IMR-90 (cell line): ENCODE measurements at regions not wholly inside any gene's neighbourhood (a gene's known extent, or its start where the extent isn't known, plus 50 kb on each side); places are given as distances from the start of the nearest gene placed in this dataset.

ENCODE experiments used
- ATAC-seq: fragments of 200-7000 bp; cut with Tn5 transposase; 2 replicates; pipeline ENCODE4 v1.9.1; 2020; ENCODE audit warnings: low read depth, mild to moderate bottlenecking, moderate library complexity
- BruUV-seq: library from RNA; stranded (reverse); fragments of 400-500 nt; replicated peaks from 2 replicates; lab custom pipeline; 2021; lab: Mats Ljungman, UMichigan
- CTCF ChIA-PET: fragments of 300-600 bp; formaldehyde crosslinking; extraction: SDS; loops from one replicate; lab custom pipeline; 2021; ENCODE audit warnings: antibody characterized with exemption; lab: Yijun Ruan, JAX
- POLR2A ChIA-PET: fragments of 300-600 bp; sonication (Branson Sonifier 250); formaldehyde crosslinking; loops from one replicate; lab custom pipeline; 2022; ENCODE audit warnings: antibody characterized with exemption; ENCODE audit not compliant: unreplicated experiment; lab: Charles Lee
- DNase-seq: peaks from one replicate; pipeline ENCODE4 v3.0.0; 2013
- H2AFZ ChIP-seq: replicated peaks from 2 replicates; pipeline ENCODE3; 2013; ENCODE audit warnings: low read length, mild to moderate bottlenecking; ENCODE audit not compliant: poor library complexity
- H2AK5ac ChIP-seq: 2 replicates; pipeline ENCODE4 v1.6.1; 2013; ENCODE audit warnings: low read depth, low read length, inconsistent platforms
- H2AK9ac ChIP-seq: replicated peaks from 2 replicates; pipeline ENCODE3; 2013; ENCODE audit warnings: mild to moderate bottlenecking, low read depth, low read length, moderate library complexity; ENCODE audit not compliant: poor library complexity
- H2BK120ac ChIP-seq: 2 replicates; pipeline ENCODE4 v1.6.1; 2013; ENCODE audit warnings: low read depth, low read length, inconsistent platforms
- H2BK15ac ChIP-seq: 3 replicates; pipeline ENCODE4 v1.6.1; 2013; ENCODE audit warnings: low read depth, low read length, inconsistent platforms
- H2BK20ac ChIP-seq: 2 replicates; pipeline ENCODE4 v1.6.1; 2013; ENCODE audit warnings: low read depth, mild to moderate bottlenecking, inconsistent platforms, low read length, moderate library complexity
- H2BK5ac ChIP-seq: 2 replicates; pipeline ENCODE4 v1.6.1; 2013; ENCODE audit warnings: mild to moderate bottlenecking, low read depth, low read length, inconsistent platforms; ENCODE audit not compliant: poor library complexity, severe bottlenecking
- H3K14ac ChIP-seq: replicated peaks from 2 replicates; pipeline ENCODE4 v1.6.1; 2013; ENCODE audit warnings: low read depth, low read length, inconsistent platforms
- H3K18ac ChIP-seq: 2 replicates; pipeline ENCODE4 v1.6.1; 2013; ENCODE audit warnings: low read depth, low read length, control low read depth
- H3K23ac ChIP-seq: 2 replicates; pipeline ENCODE4 v1.6.1; 2013; ENCODE audit warnings: low read depth, low read length, inconsistent platforms
- H3K27ac ChIP-seq: 2 replicates; pipeline ENCODE4 v1.5.1; 2013; ENCODE audit warnings: mild to moderate bottlenecking, control low read depth, low read length; ENCODE audit not compliant: insufficient read depth
- H3K27me3 ChIP-seq: 2 replicates; pipeline ENCODE4 v1.6.1; 2013; ENCODE audit warnings: low read length; ENCODE audit not compliant: control insufficient read depth, insufficient read depth
- H3K36me3 ChIP-seq: 2 replicates; pipeline ENCODE4 v1.6.1; 2013; ENCODE audit warnings: low read length, mixed read lengths; ENCODE audit not compliant: control insufficient read depth, insufficient read depth
- H3K4ac ChIP-seq: 2 replicates; pipeline ENCODE4 v1.6.1; 2013; ENCODE audit warnings: low read depth, low read length, inconsistent platforms
- H3K4me1 ChIP-seq: 2 replicates; pipeline ENCODE4 v1.6.1; 2013; ENCODE audit warnings: low read length, mixed read lengths; ENCODE audit not compliant: control insufficient read depth, insufficient read depth
- H3K4me2 ChIP-seq: 2 replicates; pipeline ENCODE4 v1.6.1; 2013; ENCODE audit warnings: low read depth, mild to moderate bottlenecking, control low read depth, low read length, moderate library complexity
- H3K4me3 ChIP-seq: 2 replicates; pipeline ENCODE4 v1.5.1; 2013; ENCODE audit warnings: low read depth, mild to moderate bottlenecking, control low read depth, low read length, moderate library complexity; ENCODE audit not compliant: insufficient read depth
- H3K56ac ChIP-seq: 2 replicates; pipeline ENCODE4 v1.6.1; 2013; ENCODE audit warnings: low read length, inconsistent platforms; ENCODE audit not compliant: insufficient read depth; ENCODE audit errors: extremely low read depth
- H3K79me1 ChIP-seq, 2 experiments: 2 replicates each; pipeline ENCODE4 v1.6.1; 2013; ENCODE audit warnings: low read length in 2 of 2, inconsistent platforms in 1 of 2, low read depth in 1 of 2
- H3K9ac ChIP-seq: 2 replicates; pipeline ENCODE4 v1.6.1; 2013; ENCODE audit warnings: low read depth, low read length, control low read depth
- H3K9me1 ChIP-seq: 2 replicates; pipeline ENCODE4 v1.6.1; 2013; ENCODE audit warnings: low read length, inconsistent platforms; ENCODE audit not compliant: insufficient read depth
- H3K9me3 ChIP-seq: 2 replicates; pipeline ENCODE4 v1.6.1; 2013; ENCODE audit warnings: low read length; ENCODE audit not compliant: control insufficient read depth, insufficient read depth
- H4K20me1 ChIP-seq: 2 replicates; pipeline ENCODE4 v1.6.1; 2013; ENCODE audit warnings: low read length, inconsistent platforms; ENCODE audit not compliant: insufficient read depth
- H4K5ac ChIP-seq: 2 replicates; pipeline ENCODE4 v1.6.1; 2013; ENCODE audit warnings: mild to moderate bottlenecking, low read depth, low read length, control low read depth
- H4K8ac ChIP-seq, 2 experiments: 2 replicates each; pipeline ENCODE4 v1.6.1; 2013; ENCODE audit warnings: low read depth in 2 of 2, low read length in 2 of 2, control low read depth in 1 of 2, inconsistent platforms in 1 of 2
- H4K91ac ChIP-seq: 2 replicates; pipeline ENCODE4 v1.6.1; 2013; ENCODE audit warnings: low read depth, low read length, inconsistent platforms; ENCODE audit not compliant: insufficient read depth
- BHLHE40 ChIP-seq: fragments of 150-350 bp; IDR thresholded peaks from 2 replicates; pipeline ENCODE4 v1.6.1; 2016; ENCODE audit warnings: mild to moderate bottlenecking, low read depth, low read length
- CEBPB ChIP-seq: IDR thresholded peaks from 2 replicates; pipeline ENCODE4 v1.6.1; 2012; ENCODE audit warnings: low read depth, low read length, improper control_type of control experiment
- CHD1 ChIP-seq: IDR thresholded peaks from 2 replicates; pipeline ENCODE4 v1.6.1; 2012; ENCODE audit warnings: low read depth, low read length, improper control_type of control experiment
- CTCF ChIP-seq: conservative IDR thresholded peaks from 2 replicates; pipeline ENCODE4 v1.5.1; 2012; ENCODE audit warnings: mild to moderate bottlenecking, low read depth, low read length, improper control_type of control experiment
- ELK1 ChIP-seq: fragments of 150-350 bp; IDR thresholded peaks from 2 replicates; pipeline ENCODE4 v1.6.1; 2016; ENCODE audit warnings: low read depth, mild to moderate bottlenecking, low read length, moderate library complexity, borderline replicate concordance
- FOS ChIP-seq: fragments of 150-350 bp; IDR thresholded peaks from 2 replicates; pipeline ENCODE4 v1.6.1; 2016; ENCODE audit warnings: low read depth, low read length
- MAFK ChIP-seq: IDR thresholded peaks from 2 replicates; pipeline ENCODE4 v1.6.1; 2012; ENCODE audit warnings: low read depth, low read length, improper control_type of control experiment
- MAZ ChIP-seq: IDR thresholded peaks from 2 replicates; pipeline ENCODE4 v1.6.1; 2012; ENCODE audit warnings: low read depth, mild to moderate bottlenecking, low read length, improper control_type of control experiment, moderate library complexity, borderline replicate concordance
- MXI1 ChIP-seq: IDR thresholded peaks from 2 replicates; pipeline ENCODE4 v1.6.1; 2012; ENCODE audit warnings: low read depth, mild to moderate bottlenecking, low read length, moderate library complexity, borderline replicate concordance
- NFE2L2 ChIP-seq: fragments of 150-350 bp; IDR thresholded peaks from 2 replicates; pipeline ENCODE4 v1.6.1; 2016; ENCODE audit warnings: low read depth, mild to moderate bottlenecking, low read length
- POLR2A ChIP-seq: IDR thresholded peaks from 2 replicates; pipeline ENCODE4 v1.6.1; 2012; ENCODE audit warnings: mild to moderate bottlenecking, low read depth, low read length
- RAD21 ChIP-seq: IDR thresholded peaks from 2 replicates; pipeline ENCODE4 v1.6.1; 2012; ENCODE audit warnings: low read length, improper control_type of control experiment
- RCOR1 ChIP-seq: IDR thresholded peaks from 2 replicates; pipeline ENCODE4 v1.6.1; 2012; ENCODE audit warnings: mild to moderate bottlenecking, low read length, improper control_type of control experiment; ENCODE audit not compliant: insufficient replicate concordance
- RFX5 ChIP-seq: IDR thresholded peaks from 2 replicates; pipeline ENCODE4 v1.8.0; 2012; ENCODE audit warnings: low read depth, mild to moderate bottlenecking, low read length, moderate library complexity
- SMC3 ChIP-seq: fragments of 150-350 bp; IDR thresholded peaks from 2 replicates; pipeline ENCODE4 v1.6.1; 2016; ENCODE audit warnings: low read depth, mild to moderate bottlenecking, antibody characterized with exemption, low read length, moderate library complexity
- USF2 ChIP-seq: fragments of 150-350 bp; IDR thresholded peaks from 2 replicates; pipeline ENCODE4 v1.6.1; 2017; ENCODE audit warnings: mild to moderate bottlenecking, antibody characterized with exemption, low read length, low read depth
- WGBS, 2 experiments: methylation state at CpG; one replicate each; pipeline versions ENCODE4 v1.1.5 to v1.1.7; 2013; ENCODE audit warnings: missing lambda C conversion rate in 2 of 2; ENCODE audit not compliant: insufficient read length in 1 of 2; ENCODE audit errors: extremely low coverage in 2 of 2; 5-methylcytosine and 5-hydroxymethylcytosine counted together
- dilution Hi-C: fragments of 300-500 bp; cut with HindIII; formaldehyde crosslinking; loops from one replicate; pipeline ENCODE4 v1.14.3; 2018; ENCODE audit warnings: low sequenced_read_pairs; ENCODE audit not compliant: unreplicated experiment
- in situ Hi-C: fragments of 300-500 bp; cut with MboI; formaldehyde crosslinking; loops from 3 replicates; pipeline ENCODE4 v1.14.3; 2019; ENCODE audit warnings: low sequenced_read_pairs, inconsistent platforms, mixed read lengths
- intact Hi-C: fragments of 100-400 bp; cut with micrococcal nuclease; formaldehyde crosslinking; loops from 2 replicates; pipeline ENCODE4 v1.10.0; 2022

- no peak overlapping the region for H2AK9ac ChIP-seq
- no peak overlapping the region for H2AFZ ChIP-seq
- intact Hi-C loops, result no loop called here
- 58% methylated on average over 3 of the region's 11 CpGs; no CpG with 5 or more reads in 1 of the 2 experiments for WGBS, 2 experiments
- no peak overlapping the region for H2BK20ac ChIP-seq
- H3K9me3 ChIP-seq, result no peaks in the 10 kb centered on the region
- no peak overlapping the region for H4K8ac ChIP-seq
- H3K23ac ChIP-seq, result no peak overlapping the region
- no peak overlapping the region for H3K4me2 ChIP-seq
- no peak overlapping the region for H2AK5ac ChIP-seq
- H3K4me1 ChIP-seq, result no peaks in the 10 kb centered on the region
- no peak overlapping the region for H3K56ac ChIP-seq
- H3K4me3 ChIP-seq, result no peak overlapping the region
- in situ Hi-C loops, result no loop called here
- ATAC-seq (no peak), DNase-seq (no peak)
- no peak overlapping the region for H2BK5ac ChIP-seq
- ChIA-PET CTCF (no interaction called here), POLR2A (no interaction called here)
- H4K91ac ChIP-seq, result no peak overlapping the region
- no peaks in the 10 kb centered on the region for H3K9me1 ChIP-seq
- no peak for TF ChIP-seq CHD1
- no peak for TF ChIP-seq SMC3
- no peak for TF ChIP-seq MAZ
- no peak for TF ChIP-seq POLR2A
- no peak for TF ChIP-seq CTCF
- TF ChIP-seq MXI1, result no peak
- no peak for TF ChIP-seq RCOR1
- TF ChIP-seq USF2, result no peak
- TF ChIP-seq RAD21, result no peak
- no peak for TF ChIP-seq RFX5
- no peak for TF ChIP-seq ELK1
- TF ChIP-seq NFE2L2, result no peak
- TF ChIP-seq BHLHE40, result no peak
- no peak for TF ChIP-seq FOS
- no peak for TF ChIP-seq MAFK
- no peak for TF ChIP-seq CEBPB
- no peaks in the 10 kb centered on the region for H3K36me3 ChIP-seq
- no peak overlapping the region for H2BK15ac ChIP-seq
- no peak overlapping the region for H2BK120ac ChIP-seq
- H3K27me3 ChIP-seq, result no peaks in the 10 kb centered on the region
- dilution Hi-C loops, result no loop called here
- no peak overlapping the region for H4K5ac ChIP-seq
- no peak overlapping the region for H3K4ac ChIP-seq
- no peak overlapping the region for H3K14ac ChIP-seq
- H3K9ac ChIP-seq, result no peak overlapping the region
- H3K79me1 ChIP-seq, result no peaks in the 10 kb centered on the region
- no peak overlapping the region for H3K18ac ChIP-seq
- BruUV-seq, result no TSS peak
- H3K27ac ChIP-seq, result no peak overlapping the region
- no peaks in the 10 kb centered on the region for H4K20me1 ChIP-seq
These were observed 117.0 kb downstream of the TEX29 start for GRCh38 chr13:111437417-111437816.
